Adrenal gland (tissue), 9 donors: ENCODE measurements at regions not wholly inside any gene's neighbourhood (a gene's known extent, or its start where the extent isn't known, plus 50 kb on each side); places are given as distances from the start of the nearest gene placed in this dataset.

Experiments
- DNase-seq, 7 donors: peaks; one replicate each; pipeline ENCODE4 v3.0.0-alpha.2; 2019 to 2020
- H3K27ac ChIP-seq, 5 donors: fragments of 200-600 bp; sonication (generic) in 4 of 5; 1 replicate in 3 of 5; 2 replicates in 2 of 5; pipeline versions ENCODE4 v1.5.1 to v1.8.0; 2016 to 2020; ENCODE audit warnings: mild to moderate bottlenecking in 1 of 5
- H3K27me3 ChIP-seq: fragments of 200-600 bp; 2 replicates; pipeline ENCODE4 v1.8.0; 2021
- H3K36me3 ChIP-seq, 2 donors: fragments of 200-600 bp; replicated peaks in 1 of 2; 1 replicate in 1 of 2; 2 replicates in 1 of 2; pipeline versions ENCODE4 v1.5.1 to v1.8.0; 2018 to 2022
- H3K4me1 ChIP-seq, 2 donors: fragments of 200-600 bp; replicated peaks in 1 of 2; 1 replicate in 1 of 2; 2 replicates in 1 of 2; pipeline versions ENCODE4 v1.5.1 to v1.8.0; 2018 to 2021
- H3K4me3 ChIP-seq, 4 donors: fragments of 200-600 bp; sonication (generic) in 3 of 4; one replicate each; pipeline ENCODE4 v1.5.1; 2016 to 2018
- H3K9me3 ChIP-seq, 3 donors: fragments of 200-600 bp; sonication (generic) in 1 of 3; replicated peaks in 1 of 3; 1 replicate in 2 of 3; 2 replicates in 1 of 3; pipeline versions ENCODE4 v1.5.1 to v1.8.0; 2016 to 2021
- CTCF ChIP-seq, 6 experiments: fragments of 450-650 bp in 4 of 6; fragments of 200-600 bp in 2 of 6; sonication (generic) in 1 of 6; IDR thresholded peaks; 1 replicate in 5 of 6; 2 replicates in 1 of 6; pipeline versions ENCODE4 v1.5.1 to v1.8.0; 2016 to 2021; ENCODE audit warnings: antibody characterized with exemption in 6 of 6, mild to moderate bottlenecking in 2 of 6, moderate library complexity in 1 of 6
- POLR2A ChIP-seq, 2 donors: fragments of 450-650 bp; IDR thresholded peaks; one replicate each; pipeline ENCODE4 v1.6.1; 2017; ENCODE audit warnings: antibody characterized with exemption in 2 of 2, mild to moderate bottlenecking in 2 of 2, moderate library complexity in 1 of 2
- WGBS, 4 donors: extraction: QIAGEN DNeasy Blood & Tissue Kit in 2 of 4; methylation state at CpG; one replicate each; pipeline versions ENCODE4 v1.1.5 to v1.1.7; 2013 to 2017; 5-methylcytosine and 5-hydroxymethylcytosine counted together
- intact Hi-C, 2 donors: fragments of 100-400 bp; cut with DNase I; formaldehyde crosslinking; loops; one replicate each; pipeline versions ENCODE4 v1.14.1 to v1.15.0; 2022 to 2023
- donor health status: healthy with polysubstance abuse.
- donor health status: Bipolar disorder and iron deficiency.
- donor health status: DM: yes; HTN: yes; CAD: no.
- donor health status: DM: no; HTN: no; CAD: no.
- donor health status: DM: no; HTN: no; CAD: no.

GRCh38 chr17:77604301-77604972 is 354.1 kb upstream of the TNRC6C start:
- no peaks in the 10 kb centered on the region for H3K4me1 ChIP-seq
- TF ChIP-seq POLR2A (IDR thresholded peaks at IDR 0.05) (no peak), CTCF (IDR thresholded peaks at IDR 0.05) (no peak)
- H3K36me3 ChIP-seq: no peaks in the 10 kb centered on the region
- 83 to 91% (median 87%) methylated on average over 13 to 15 of the region's 15 CpGs for WGBS, 4 donors
- intact Hi-C loops: no loop called here
- no peaks in the 10 kb centered on the region for H3K9me3 ChIP-seq
- H3K4me3 ChIP-seq: no peak overlapping the region
- peak overlapping the region in 1 of 5 donors; percentile 90 for H3K27ac ChIP-seq
- DNase-seq: peak in 1 of 7 donors; percentile 30
- no peaks in the 10 kb centered on the region for H3K27me3 ChIP-seq

DNA sequence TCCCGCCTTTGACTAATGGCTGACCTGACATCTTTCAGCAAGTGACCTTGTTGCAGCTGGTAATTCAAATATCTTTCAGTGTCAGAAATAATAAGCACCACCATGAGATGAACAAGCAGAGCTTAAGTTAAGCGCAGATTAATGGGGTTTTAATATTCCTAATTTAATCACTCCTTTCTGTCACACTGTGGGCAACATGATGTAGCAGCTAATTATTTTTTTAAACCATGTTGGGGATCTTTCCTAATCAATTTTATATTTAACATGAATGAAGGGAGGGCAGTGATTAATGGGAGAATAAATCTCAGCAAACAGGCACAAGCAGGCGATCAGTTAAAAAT is 353.6 kb upstream of the TNRC6C start:
- H3K4me3 ChIP-seq: no peak overlapping the region
- no peak for DNase-seq
- no peaks in the 10 kb centered on the region for H3K36me3 ChIP-seq
- no peaks in the 10 kb centered on the region for H3K9me3 ChIP-seq
- peaks cover 0 to 2% of the 10 kb centered on the region in 2 donors for H3K4me1 ChIP-seq
- TF ChIP-seq CTCF (IDR thresholded peaks at IDR 0.05): no peak
- no peak for TF ChIP-seq POLR2A (IDR thresholded peaks at IDR 0.05)
- H3K27ac ChIP-seq: no peak overlapping the region
- WGBS, 4 donors: 87 to 92% (median 87%) methylated on average over 3 of the region's 3 CpGs
- intact Hi-C loops: no loop called here
- no peaks in the 10 kb centered on the region for H3K27me3 ChIP-seq

GRCh38 chr17:77606146-77606864 is 352.2 kb upstream of the TNRC6C start:
- no peak for TF ChIP-seq CTCF (IDR thresholded peaks at IDR 0.05)
- TF ChIP-seq POLR2A (IDR thresholded peaks at IDR 0.05): no peak
- intact Hi-C loops: no loop called here
- H3K4me1 ChIP-seq: peaks cover 0 to 10% of the 10 kb centered on the region in 2 donors
- no peaks in the 10 kb centered on the region for H3K36me3 ChIP-seq
- no peaks in the 10 kb centered on the region for H3K27me3 ChIP-seq
- H3K9me3 ChIP-seq: no peaks in the 10 kb centered on the region
- 76 to 90% (median 88%) methylated on average over 12 of the region's 12 CpGs for WGBS, 4 donors
- DNase-seq: peak in 1 of 7 donors; percentile 33
- H3K4me3 ChIP-seq: no peak overlapping the region
- no peak overlapping the region for H3K27ac ChIP-seq

GRCh38 chr17:77606865-77607210 is 351.7 kb upstream of the TNRC6C start:
- Histone ChIP-seq H3K4me3 (no peak overlapping the region), H3K27ac (no peak overlapping the region), H3K27me3 (no peaks in the 10 kb centered on the region), H3K9me3 (no peaks in the 10 kb centered on the region), H3K4me1 (peaks cover 0 to 10% of the 10 kb centered on the region in 2 donors), H3K36me3 (no peaks in the 10 kb centered on the region)
- TF ChIP-seq POLR2A (IDR thresholded peaks at IDR 0.05) (no peak), CTCF (IDR thresholded peaks at IDR 0.05) (peak in 1 of 6 experiments; percentile 5)
- no peak for DNase-seq
- intact Hi-C loops: no loop called here
- WGBS, 4 donors: 69 to 89% (median 76%) methylated on average over 6 of the region's 6 CpGs
